Nephron (organoid): ENCODE measurements at regions not wholly inside any gene's neighbourhood (a gene's known extent, or its start where the extent isn't known, plus 50 kb on each side); places are given as distances from the start of the nearest gene placed in this dataset.

ENCODE experiments used
- H3K27ac Mint-ChIP-seq, 3 experiments: 2 replicates each; pipeline ENCODE4 v1.8.0; 2020; ENCODE audit warnings: mixed read lengths in 3 of 3, mild to moderate bottlenecking in 2 of 3, moderate library complexity in 1 of 3
- H3K27me3 Mint-ChIP-seq: 2 replicates; pipeline ENCODE4 v1.8.0; 2021; ENCODE audit warnings: low read depth, mild to moderate bottlenecking, moderate library complexity, mixed read lengths
- H3K36me3 Mint-ChIP-seq: 2 replicates; pipeline ENCODE4 v1.8.0; 2020; ENCODE audit warnings: low read depth, mixed read lengths
- H3K4me1 Mint-ChIP-seq: 2 replicates; pipeline ENCODE4 v1.8.0; 2020; ENCODE audit warnings: mixed read lengths
- H3K4me3 Mint-ChIP-seq, 3 experiments: 2 replicates each; pipeline ENCODE4 v1.8.0; 2020; ENCODE audit warnings: mild to moderate bottlenecking in 3 of 3, mixed read lengths in 3 of 3, moderate library complexity in 2 of 3
- H3K9me3 Mint-ChIP-seq: 2 replicates; pipeline ENCODE4 v1.8.0; 2020; ENCODE audit warnings: mixed read lengths
- TF ChIP-seq, protein P1 (sequence below), 3 experiments: fragments of 200-600 bp; sonication (generic); IDR thresholded peaks; one replicate each; pipeline ENCODE4 v1.5.0; 2021; ENCODE audit warnings: antibody characterized with exemption in 3 of 3; ENCODE audit not compliant: unreplicated experiment in 3 of 3

DNA sequence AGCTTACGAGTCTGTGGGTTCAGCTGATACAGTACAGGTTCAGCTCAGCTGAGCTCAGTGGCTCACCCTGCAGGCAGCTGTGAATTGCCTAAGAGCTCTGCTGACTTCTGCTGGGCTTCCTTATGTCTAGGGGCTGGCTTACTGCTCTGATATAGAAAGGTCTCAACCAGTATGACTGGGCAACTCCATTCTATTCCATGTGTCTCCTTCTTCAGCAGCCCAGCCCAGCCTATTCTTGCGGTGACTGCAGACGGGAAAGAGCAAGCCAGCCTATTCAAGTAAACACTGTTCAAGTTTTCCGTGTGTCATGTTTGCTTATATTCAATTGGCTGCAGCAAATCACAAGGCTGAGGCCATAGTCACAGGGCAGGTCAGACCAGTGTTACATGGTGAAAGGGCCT is 615.4 kb upstream of the ZFP42 start:
- peaks cover 10% of the 10 kb centered on the region for H3K9me3 Mint-ChIP-seq
- no peak overlapping the region for H3K4me3 Mint-ChIP-seq
- no peaks in the 10 kb centered on the region for H3K4me1 Mint-ChIP-seq
- no peaks in the 10 kb centered on the region for H3K27me3 Mint-ChIP-seq
- no peaks in the 10 kb centered on the region for H3K36me3 Mint-ChIP-seq
- no peak overlapping the region for H3K27ac Mint-ChIP-seq
- TF ChIP-seq, protein P1, sequence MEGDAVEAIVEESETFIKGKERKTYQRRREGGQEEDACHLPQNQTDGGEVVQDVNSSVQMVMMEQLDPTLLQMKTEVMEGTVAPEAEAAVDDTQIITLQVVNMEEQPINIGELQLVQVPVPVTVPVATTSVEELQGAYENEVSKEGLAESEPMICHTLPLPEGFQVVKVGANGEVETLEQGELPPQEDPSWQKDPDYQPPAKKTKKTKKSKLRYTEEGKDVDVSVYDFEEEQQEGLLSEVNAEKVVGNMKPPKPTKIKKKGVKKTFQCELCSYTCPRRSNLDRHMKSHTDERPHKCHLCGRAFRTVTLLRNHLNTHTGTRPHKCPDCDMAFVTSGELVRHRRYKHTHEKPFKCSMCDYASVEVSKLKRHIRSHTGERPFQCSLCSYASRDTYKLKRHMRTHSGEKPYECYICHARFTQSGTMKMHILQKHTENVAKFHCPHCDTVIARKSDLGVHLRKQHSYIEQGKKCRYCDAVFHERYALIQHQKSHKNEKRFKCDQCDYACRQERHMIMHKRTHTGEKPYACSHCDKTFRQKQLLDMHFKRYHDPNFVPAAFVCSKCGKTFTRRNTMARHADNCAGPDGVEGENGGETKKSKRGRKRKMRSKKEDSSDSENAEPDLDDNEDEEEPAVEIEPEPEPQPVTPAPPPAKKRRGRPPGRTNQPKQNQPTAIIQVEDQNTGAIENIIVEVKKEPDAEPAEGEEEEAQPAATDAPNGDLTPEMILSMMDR (IDR thresholded peaks at IDR 0.05; ENCODE audit: unreplicated experiment in 3 of 3): no peak

GRCh38 chr4:187383181-187383580 is 612.4 kb upstream of the ZFP42 start:
- Mint-ChIP-seq H3K27me3 (no peaks in the 10 kb centered on the region), H3K27ac (no peak overlapping the region), H3K4me3 (no peak overlapping the region), H3K36me3 (no peaks in the 10 kb centered on the region), H3K4me1 (no peaks in the 10 kb centered on the region), H3K9me3 (peaks cover 10% of the 10 kb centered on the region)
- TF ChIP-seq, protein P1 (IDR thresholded peaks at IDR 0.05; ENCODE audit: unreplicated experiment in 3 of 3): no peak

DNA sequence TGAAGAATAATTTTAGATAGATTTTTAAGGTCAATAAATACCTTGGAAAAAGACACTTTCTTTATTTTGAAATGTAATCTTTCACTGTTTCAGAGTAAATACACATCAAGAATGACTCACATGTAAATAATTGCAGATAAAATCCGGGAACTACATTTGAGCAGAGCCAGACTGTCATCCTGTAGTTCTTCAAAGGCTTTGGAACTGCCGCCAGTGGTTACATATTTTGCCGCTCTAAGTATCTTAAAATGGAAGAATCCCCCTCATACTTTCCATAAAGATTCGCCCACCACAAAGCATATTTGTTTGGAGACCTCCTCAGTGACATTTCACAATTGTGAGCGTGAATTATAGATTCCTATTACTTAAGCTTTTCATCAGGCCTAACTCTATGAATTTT is 607.8 kb upstream of the ZFP42 start:
- H3K27me3 Mint-ChIP-seq: no peaks in the 10 kb centered on the region
- TF ChIP-seq, protein P1 (IDR thresholded peaks at IDR 0.05; ENCODE audit: unreplicated experiment in 3 of 3): no peak
- no peak overlapping the region for H3K27ac Mint-ChIP-seq
- peaks cover 5% of the 10 kb centered on the region for H3K9me3 Mint-ChIP-seq
- no peaks in the 10 kb centered on the region for H3K4me1 Mint-ChIP-seq
- H3K4me3 Mint-ChIP-seq: no peak overlapping the region
- no peaks in the 10 kb centered on the region for H3K36me3 Mint-ChIP-seq

GRCh38 chr4:187389420-187389819 is 606.2 kb upstream of the ZFP42 start:
- TF ChIP-seq, protein P1 (IDR thresholded peaks at IDR 0.05; ENCODE audit: unreplicated experiment in 3 of 3): no peak
- Mint-ChIP-seq H3K9me3 (no peaks in the 10 kb centered on the region), H3K4me1 (no peaks in the 10 kb centered on the region), H3K4me3 (no peak overlapping the region), H3K27me3 (no peaks in the 10 kb centered on the region), H3K27ac (no peak overlapping the region), H3K36me3 (no peaks in the 10 kb centered on the region)

DNA sequence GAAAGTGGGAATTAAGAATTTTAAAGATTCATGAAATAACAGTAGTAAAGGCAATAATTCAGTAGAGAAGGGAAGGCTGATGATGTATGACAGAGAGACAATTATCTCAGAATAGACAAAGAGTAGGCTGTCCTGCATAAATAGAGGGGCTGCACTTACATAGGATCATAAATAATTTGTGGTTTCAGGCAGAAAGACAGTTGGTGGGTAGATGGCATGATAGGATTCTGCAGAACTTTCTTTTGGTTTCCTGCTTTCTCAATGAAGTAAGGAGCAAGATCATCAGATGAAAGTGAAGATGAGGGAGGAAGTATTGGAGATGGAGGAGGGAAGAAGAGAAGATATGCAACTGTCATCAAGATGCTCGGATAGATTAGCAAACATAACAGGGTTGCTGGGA is 604.9 kb upstream of the ZFP42 start:
- Mint-ChIP-seq H3K36me3 (no peaks in the 10 kb centered on the region), H3K4me3 (no peak overlapping the region), H3K27me3 (no peaks in the 10 kb centered on the region), H3K27ac (no peak overlapping the region), H3K4me1 (no peaks in the 10 kb centered on the region), H3K9me3 (no peaks in the 10 kb centered on the region)
- TF ChIP-seq, protein P1 (IDR thresholded peaks at IDR 0.05; ENCODE audit: unreplicated experiment in 3 of 3): no peak

- no peak overlapping the region for H3K4me3 Mint-ChIP-seq
- no peak overlapping the region for H3K27ac Mint-ChIP-seq
- H3K36me3 Mint-ChIP-seq: no peaks in the 10 kb centered on the region
- no peaks in the 10 kb centered on the region for H3K4me1 Mint-ChIP-seq
- no peaks in the 10 kb centered on the region for H3K9me3 Mint-ChIP-seq
- no peaks in the 10 kb centered on the region for H3K27me3 Mint-ChIP-seq
- TF ChIP-seq, protein P1 (IDR thresholded peaks at IDR 0.05; ENCODE audit: unreplicated experiment in 3 of 3): no peak
These were observed 601.8 kb upstream of the ZFP42 start for GRCh38 chr4:187393531-187394344.
